ENCODE measurements at regions not wholly inside any gene's neighbourhood (a gene's known extent, or its start where the extent isn't known, plus 50 kb on each side); places are given as distances from the start of the nearest gene placed in this dataset.
"Not testable (repeated sequence)": the region's sequence is repeated elsewhere in the genome, so short reads cannot be mapped to it uniquely, and the experiment has no call there.

- H3K36me3 Mint-ChIP-seq (ENCODE audit: low read depth), result no peaks in the 10 kb centered on the region
- H3K27me3 Mint-ChIP-seq, result peaks cover 10% of the 10 kb centered on the region
- no peak overlapping the region for H3K4me3 Mint-ChIP-seq
- peaks cover 3% of the 10 kb centered on the region for H3K9me3 Mint-ChIP-seq
- DNase-seq, result no peak
- no peak overlapping the region for H3K27ac Mint-ChIP-seq
- H3K4me1 Mint-ChIP-seq (ENCODE audit: low read depth), result no peaks in the 10 kb centered on the region
- no peak for ATAC-seq
- no peak for TF ChIP-seq CTCF (IDR thresholded peaks at IDR 0.05)
- CTCF ChIA-PET, result no interaction called here
- intact Hi-C loops (cut with micrococcal nuclease), result no loop called here
- POLR2A ChIA-PET, result no interaction called here
Observed at GRCh38 chr18:47370052-47370451, 118.6 kb upstream of the SKOR2 start.

GRCh38 chr18:47354061-47354460 lies 102.6 kb upstream of the SKOR2 start:
- H3K9me3 Mint-ChIP-seq; POLR2A ChIA-PET; H3K36me3 Mint-ChIP-seq (ENCODE audit: low read depth); CTCF ChIA-PET; DNase-seq; H3K4me1 Mint-ChIP-seq (ENCODE audit: low read depth); ATAC-seq; H3K27me3 Mint-ChIP-seq; H3K27ac Mint-ChIP-seq; H3K4me3 Mint-ChIP-seq; intact Hi-C loops (cut with micrococcal nuclease): not testable (repeated sequence)

GRCh38 chr18:47346016-47346415 lies 94.6 kb upstream of the SKOR2 start:
- TF ChIP-seq CTCF (IDR thresholded peaks at IDR 0.05), result no peak
- intact Hi-C loops (cut with micrococcal nuclease), result no loop called here
- H3K4me3 Mint-ChIP-seq, result no peak overlapping the region
- H3K27me3 Mint-ChIP-seq, result no peaks in the 10 kb centered on the region
- H3K27ac Mint-ChIP-seq, result no peak overlapping the region
- H3K4me1 Mint-ChIP-seq (ENCODE audit: low read depth), result no peaks in the 10 kb centered on the region
- DNase-seq, result no peak
- POLR2A ChIA-PET, result no interaction called here
- CTCF ChIA-PET, result interaction anchor here (0.6 kb wide), 1 partner anchor 21 kb away, joined by 3 read pairs; no protein-coding TSS in a partner anchor
- H3K36me3 Mint-ChIP-seq (ENCODE audit: low read depth), result no peaks in the 10 kb centered on the region
- no peaks in the 10 kb centered on the region for H3K9me3 Mint-ChIP-seq
- ATAC-seq, result no peak

GRCh38 chr18:47345291-47345690 lies 93.8 kb upstream of the SKOR2 start:
- ChIA-PET CTCF (no interaction called here), POLR2A (no interaction called here)
- no peak for TF ChIP-seq CTCF (IDR thresholded peaks at IDR 0.05)
- intact Hi-C loops (cut with micrococcal nuclease), result no loop called here
- H3K36me3 Mint-ChIP-seq (ENCODE audit: low read depth), result no peaks in the 10 kb centered on the region
- H3K27me3 Mint-ChIP-seq, result no peaks in the 10 kb centered on the region
- H3K4me1 Mint-ChIP-seq (ENCODE audit: low read depth), result no peaks in the 10 kb centered on the region
- no peak overlapping the region for H3K4me3 Mint-ChIP-seq
- no peaks in the 10 kb centered on the region for H3K9me3 Mint-ChIP-seq
- DNase-seq (no peak), ATAC-seq (no peak)
- no peak overlapping the region for H3K27ac Mint-ChIP-seq

- no peak overlapping the region for H3K27ac Mint-ChIP-seq
- no peak for TF ChIP-seq CTCF (IDR thresholded peaks at IDR 0.05)
- no peaks in the 10 kb centered on the region for H3K4me1 Mint-ChIP-seq (ENCODE audit: low read depth)
- CTCF ChIA-PET, result no interaction called here
- intact Hi-C loops (cut with micrococcal nuclease), result no loop called here
- ATAC-seq (no peak), DNase-seq (no peak)
- POLR2A ChIA-PET, result no interaction called here
- peaks cover 1% of the 10 kb centered on the region for H3K27me3 Mint-ChIP-seq
- no peak overlapping the region for H3K4me3 Mint-ChIP-seq
- H3K36me3 Mint-ChIP-seq (ENCODE audit: low read depth), result no peaks in the 10 kb centered on the region
- no peaks in the 10 kb centered on the region for H3K9me3 Mint-ChIP-seq
Observed at GRCh38 chr18:47343291-47343690, 91.8 kb upstream of the SKOR2 start.

- POLR2A ChIA-PET, result interaction anchor here (0.7 kb wide), 1 partner anchor 312 kb away, joined by 3 read pairs; no protein-coding TSS in a partner anchor
- intact Hi-C loops (cut with micrococcal nuclease), result no loop called here
- H3K27me3 Mint-ChIP-seq, result peaks cover 1% of the 10 kb centered on the region
- CTCF ChIA-PET, result no interaction called here
- H3K4me3 Mint-ChIP-seq, result no peak overlapping the region
- ATAC-seq, result no peak
- H3K9me3 Mint-ChIP-seq, result no peaks in the 10 kb centered on the region
- H3K4me1 Mint-ChIP-seq (ENCODE audit: low read depth), result no peaks in the 10 kb centered on the region
- TF ChIP-seq CTCF (IDR thresholded peaks at IDR 0.05), result no peak
- no peaks in the 10 kb centered on the region for H3K36me3 Mint-ChIP-seq (ENCODE audit: low read depth)
- H3K27ac Mint-ChIP-seq, result no peak overlapping the region
- DNase-seq, result no peak
Observed at GRCh38 chr18:47342566-47342965, 91.1 kb upstream of the SKOR2 start.
